ENCODE measurements at regions not wholly inside any gene's neighbourhood (a gene's known extent, or its start where the extent isn't known, plus 50 kb on each side); places are given as distances from the start of the nearest gene placed in this dataset.

DNA sequence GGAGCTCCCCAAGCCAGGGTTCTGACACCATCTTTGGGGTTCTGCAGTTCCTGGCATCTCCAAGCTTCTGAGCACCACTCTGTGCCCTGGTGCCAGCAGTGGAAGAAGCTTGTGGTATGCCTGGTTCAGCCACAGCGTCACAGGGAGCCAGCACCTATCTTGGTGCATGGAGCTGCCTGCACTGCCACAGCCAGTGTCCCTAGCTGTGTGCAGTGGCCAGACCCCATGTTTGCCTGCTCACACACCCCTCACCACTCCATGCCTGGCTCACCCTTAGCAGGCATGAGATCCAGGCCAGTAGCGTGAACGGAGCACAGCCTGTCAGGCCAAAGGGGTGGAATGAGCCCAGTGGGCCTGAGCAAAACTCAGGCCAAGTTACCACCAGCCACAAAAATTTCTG, 290.2 kb upstream of the LRATD1 start:
- no peak overlapping the region for H3K4me3 ChIP-seq
- DNase-seq (ENCODE audit: low read depth in 1 of 2, low spot score in 1 of 2), result no peak
- H3K36me3 ChIP-seq, result no peaks in the 10 kb centered on the region
- H3K4me1 ChIP-seq (ENCODE audit: low read depth), result no peaks in the 10 kb centered on the region
- no peaks in the 10 kb centered on the region for H3K9me3 ChIP-seq (ENCODE audit: low read depth)
- no peaks in the 10 kb centered on the region for H3K27me3 ChIP-seq
- H3K27ac ChIP-seq, result no peak overlapping the region
- TF ChIP-seq CTCF (IDR thresholded peaks at IDR 0.05; ENCODE audit: low read depth, low read length), result no peak

DNA sequence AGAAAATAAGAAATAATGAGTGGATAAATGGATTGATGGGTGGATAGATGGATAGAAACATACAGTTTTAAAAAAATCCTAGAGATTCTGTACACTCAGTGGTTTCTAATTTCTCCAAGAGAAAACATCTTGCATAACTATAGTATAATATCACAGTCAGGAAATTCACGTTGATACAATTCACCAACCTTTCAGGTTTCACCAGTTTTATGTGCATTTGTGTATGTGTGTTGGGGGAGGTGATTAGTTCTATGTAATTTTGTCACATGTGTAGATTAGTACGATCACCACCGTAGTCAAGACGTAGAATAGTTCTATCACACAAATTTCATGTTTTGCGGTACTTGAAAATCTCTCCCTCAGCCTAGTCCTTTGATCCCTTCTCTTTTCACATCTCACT, 288.2 kb upstream of the LRATD1 start:
- Histone ChIP-seq H3K9me3 (ENCODE audit: low read depth) (no peaks in the 10 kb centered on the region), H3K27ac (no peak overlapping the region), H3K27me3 (no peaks in the 10 kb centered on the region), H3K4me3 (no peak overlapping the region), H3K36me3 (no peaks in the 10 kb centered on the region), H3K4me1 (ENCODE audit: low read depth) (no peaks in the 10 kb centered on the region)
- no peak for DNase-seq (ENCODE audit: low read depth in 1 of 2, low spot score in 1 of 2)
- TF ChIP-seq CTCF (IDR thresholded peaks at IDR 0.05; ENCODE audit: low read depth, low read length), result no peak

GRCh38 chr2:14348247-14348646, 284.3 kb upstream of the LRATD1 start:
- H3K4me1 ChIP-seq (ENCODE audit: low read depth), result no peaks in the 10 kb centered on the region
- H3K4me3 ChIP-seq, result no peak overlapping the region
- no peaks in the 10 kb centered on the region for H3K9me3 ChIP-seq (ENCODE audit: low read depth)
- H3K36me3 ChIP-seq, result no peaks in the 10 kb centered on the region
- no peak for DNase-seq (ENCODE audit: low read depth in 1 of 2, low spot score in 1 of 2)
- H3K27me3 ChIP-seq, result no peaks in the 10 kb centered on the region
- TF ChIP-seq CTCF (IDR thresholded peaks at IDR 0.05; ENCODE audit: low read depth, low read length), result no peak
- H3K27ac ChIP-seq, result no peak overlapping the region

GRCh38 chr2:14350856-14351255, 281.7 kb upstream of the LRATD1 start:
- Histone ChIP-seq H3K27me3 (no peaks in the 10 kb centered on the region), H3K27ac (no peak overlapping the region), H3K4me1 (ENCODE audit: low read depth) (no peaks in the 10 kb centered on the region), H3K36me3 (no peaks in the 10 kb centered on the region), H3K4me3 (no peak overlapping the region), H3K9me3 (ENCODE audit: low read depth) (no peaks in the 10 kb centered on the region)
- DNase-seq (ENCODE audit: low read depth in 1 of 2, low spot score in 1 of 2), result no peak
- no peak for TF ChIP-seq CTCF (IDR thresholded peaks at IDR 0.05; ENCODE audit: low read depth, low read length)

DNA sequence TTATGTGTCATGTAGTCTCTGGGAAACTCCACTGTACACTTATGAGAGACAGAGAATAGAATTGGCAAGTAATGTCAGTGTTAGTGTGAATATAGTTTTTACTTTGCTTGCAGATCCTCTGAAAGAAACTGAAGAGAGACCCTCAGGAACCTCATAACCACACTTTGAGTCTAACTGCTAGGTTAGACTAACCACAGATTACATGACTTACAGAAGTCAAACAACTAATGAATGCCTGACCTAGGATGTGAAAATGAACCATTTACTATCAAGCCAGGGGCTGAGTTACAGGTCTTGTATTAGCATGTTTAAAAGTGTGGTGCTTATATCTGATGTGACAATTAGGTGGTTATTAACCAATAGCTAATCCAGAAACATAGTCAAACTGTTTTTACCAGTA, 280.4 kb upstream of the LRATD1 start:
- H3K4me1 ChIP-seq (ENCODE audit: low read depth), result no peaks in the 10 kb centered on the region
- TF ChIP-seq CTCF (IDR thresholded peaks at IDR 0.05; ENCODE audit: low read depth, low read length), result no peak

DNA sequence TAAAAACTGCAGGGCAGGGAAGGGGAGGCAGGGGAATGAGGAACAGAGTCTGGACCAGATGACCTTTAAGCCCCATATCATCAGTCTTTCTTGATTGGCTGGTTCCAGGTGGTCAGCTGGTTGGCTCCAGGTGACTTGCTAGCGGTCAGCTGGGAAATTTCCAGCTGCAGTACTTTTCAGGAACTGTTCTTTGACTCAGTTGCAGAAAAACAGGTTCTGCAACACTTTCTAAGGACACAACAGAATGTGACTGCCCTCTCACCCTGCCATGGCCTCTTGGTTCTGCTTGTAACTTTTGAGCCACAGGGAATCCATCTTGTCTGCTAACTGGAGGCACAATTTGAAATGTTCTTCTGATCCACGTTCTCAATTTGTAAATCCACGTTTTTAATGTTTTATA, 278.3 kb upstream of the LRATD1 start:
- Histone ChIP-seq H3K4me1 (ENCODE audit: low read depth) (no peaks in the 10 kb centered on the region), H3K27me3 (no peaks in the 10 kb centered on the region), H3K27ac (no peak overlapping the region), H3K36me3 (no peaks in the 10 kb centered on the region), H3K4me3 (no peak overlapping the region), H3K9me3 (ENCODE audit: low read depth) (no peaks in the 10 kb centered on the region)
- DNase-seq (ENCODE audit: low read depth in 1 of 2, low spot score in 1 of 2), result no peak
- TF ChIP-seq CTCF (IDR thresholded peaks at IDR 0.05; ENCODE audit: low read depth, low read length), result no peak

More for the DNA sequence above, 280.4 kb upstream of the LRATD1 start:
- Histone ChIP-seq H3K4me3 (no peak overlapping the region), H3K27ac (no peak overlapping the region), H3K36me3 (no peaks in the 10 kb centered on the region), H3K9me3 (ENCODE audit: low read depth) (no peaks in the 10 kb centered on the region), H3K27me3 (no peaks in the 10 kb centered on the region)
- DNase-seq (ENCODE audit: low read depth in 1 of 2, low spot score in 1 of 2), result no peak

All from cardiac muscle cell (in vitro differentiated cells and primary cell).